DMS79 treated with DMSO at 0.1 percent for 48 hours (cell line): ENCODE measurements at regions not wholly inside any gene's neighbourhood (a gene's known extent, or its start where the extent isn't known, plus 50 kb on each side); places are given as distances from the start of the nearest gene placed in this dataset.

Experiments used
- DNase-seq: peaks from one replicate; lab custom pipeline; 2025; lab: John Stamatoyannopoulos, UW

DNA sequence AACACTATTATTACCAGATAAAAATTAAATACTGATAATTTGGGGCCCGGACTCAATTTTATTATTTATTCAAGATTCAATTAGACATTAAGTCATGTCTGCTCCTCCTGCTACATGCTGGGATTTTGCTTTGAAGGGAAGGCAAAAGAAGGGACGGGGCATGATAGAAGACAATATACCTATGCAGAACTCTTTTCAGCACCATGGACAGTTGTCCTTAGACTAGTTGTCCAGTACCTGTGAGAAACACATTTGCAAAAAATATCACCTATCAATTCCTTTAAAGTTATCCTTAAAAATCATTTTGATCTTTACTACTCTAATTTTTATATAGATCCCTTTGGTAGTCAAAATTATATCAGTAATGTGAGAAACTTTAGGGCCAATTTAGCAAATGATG, 100.2 kb upstream of the SULT1C3 start:
- DNase-seq: no peak

GRCh38 chr2:108145557-108146326, 94.0 kb upstream of the SULT1C3 start:
- DNase-seq: no peak

DNA sequence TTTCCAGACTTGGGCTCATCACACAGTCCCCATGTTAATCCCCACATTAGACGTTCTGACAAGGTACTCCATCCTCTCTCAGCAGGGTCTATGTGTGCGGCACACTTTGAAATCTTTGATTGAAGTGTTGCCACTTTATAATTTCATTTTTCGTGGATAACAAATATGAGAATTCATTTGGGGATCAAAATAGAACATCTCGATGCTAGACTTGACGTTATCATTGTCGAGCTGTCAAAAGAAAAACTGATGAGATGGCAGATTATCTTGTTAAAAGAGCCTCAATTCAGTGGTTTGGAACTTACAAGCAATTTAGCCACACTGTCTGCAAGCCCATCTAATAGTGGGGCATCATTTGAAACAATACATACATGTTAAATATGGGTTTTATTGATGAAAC, 91.2 kb upstream of the SULT1C3 start:
- DNase-seq: no peak

DNA sequence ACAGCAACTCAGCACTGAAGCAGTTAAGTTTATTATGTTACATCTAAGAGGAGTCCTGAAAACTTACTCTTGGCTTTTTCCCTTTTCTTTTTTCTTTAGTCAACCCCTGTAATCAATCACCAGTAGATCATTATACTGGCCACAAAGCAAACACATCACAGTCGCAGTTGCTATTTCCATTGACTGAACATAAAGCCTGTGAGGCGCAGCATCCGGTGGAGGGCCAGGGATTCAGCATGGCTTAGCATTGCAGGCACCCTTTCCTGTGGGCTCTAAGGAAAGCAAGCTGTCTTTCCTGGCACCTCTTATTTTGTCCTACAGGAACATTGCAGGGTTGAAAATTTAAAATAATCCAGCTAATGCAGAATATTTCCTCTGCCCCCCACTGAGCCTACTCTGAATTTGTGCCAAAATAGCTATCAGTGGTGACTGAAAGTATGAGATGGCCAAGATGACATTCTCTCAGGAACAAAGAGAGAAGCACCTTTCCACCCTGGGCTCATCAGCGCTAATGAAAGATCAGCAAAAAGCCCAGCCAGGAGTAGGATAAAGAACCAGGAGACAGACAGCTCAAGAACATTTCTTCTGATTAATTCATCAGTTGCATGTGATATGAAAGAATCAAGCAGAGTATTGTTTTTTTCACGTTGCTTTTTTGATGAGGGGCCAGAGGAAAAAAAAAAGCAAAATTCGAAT, 85.3 kb upstream of the SULT1C3 start:
- no peak for DNase-seq

DNA sequence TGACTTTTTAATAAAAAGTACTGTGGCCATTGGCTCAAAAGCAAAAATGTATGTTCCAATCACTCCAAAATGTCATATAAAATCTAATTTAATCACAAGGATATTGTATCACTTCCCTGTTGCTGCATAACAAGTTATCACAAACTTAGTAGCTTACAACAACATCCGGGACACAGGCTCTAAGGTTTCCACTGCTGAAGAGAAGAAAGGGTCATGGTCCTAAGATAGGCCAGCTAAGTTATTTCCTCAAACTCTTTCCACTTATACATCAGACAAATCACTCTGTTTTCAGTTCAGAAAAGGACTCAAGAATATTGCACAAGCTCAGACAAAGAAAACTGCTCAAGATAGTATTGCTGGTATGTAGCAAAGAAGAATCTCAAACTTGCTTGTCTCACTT, 78.5 kb upstream of the SULT1C3 start:
- no peak for DNase-seq

- DNase-seq: no peak
Observed at GRCh38 chr2:108164318-108164717, 75.5 kb upstream of the SULT1C3 start.

- no peak for DNase-seq
Observed at GRCh38 chr2:108165729-108166128, 74.0 kb upstream of the SULT1C3 start.

DNA sequence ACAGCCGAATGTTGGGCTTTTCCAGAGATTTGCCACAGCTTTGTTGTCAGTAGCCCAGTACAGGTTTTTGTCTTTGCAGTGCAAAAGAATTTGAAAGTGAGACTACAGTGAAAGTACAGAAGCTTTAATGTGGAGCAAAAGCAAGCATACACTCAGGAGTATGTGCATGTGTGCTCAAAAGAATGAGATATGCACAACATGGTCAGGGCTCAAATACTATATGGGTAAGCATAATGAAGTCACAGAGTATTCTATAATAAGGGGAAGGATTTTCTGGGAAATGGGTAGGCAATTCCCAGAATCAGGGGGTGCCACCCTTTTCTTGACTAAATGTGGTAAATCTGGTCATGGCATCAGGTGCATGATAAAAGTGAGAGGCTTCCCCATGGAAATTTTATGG, 72.1 kb upstream of the SULT1C3 start:
- DNase-seq: no peak

DNA sequence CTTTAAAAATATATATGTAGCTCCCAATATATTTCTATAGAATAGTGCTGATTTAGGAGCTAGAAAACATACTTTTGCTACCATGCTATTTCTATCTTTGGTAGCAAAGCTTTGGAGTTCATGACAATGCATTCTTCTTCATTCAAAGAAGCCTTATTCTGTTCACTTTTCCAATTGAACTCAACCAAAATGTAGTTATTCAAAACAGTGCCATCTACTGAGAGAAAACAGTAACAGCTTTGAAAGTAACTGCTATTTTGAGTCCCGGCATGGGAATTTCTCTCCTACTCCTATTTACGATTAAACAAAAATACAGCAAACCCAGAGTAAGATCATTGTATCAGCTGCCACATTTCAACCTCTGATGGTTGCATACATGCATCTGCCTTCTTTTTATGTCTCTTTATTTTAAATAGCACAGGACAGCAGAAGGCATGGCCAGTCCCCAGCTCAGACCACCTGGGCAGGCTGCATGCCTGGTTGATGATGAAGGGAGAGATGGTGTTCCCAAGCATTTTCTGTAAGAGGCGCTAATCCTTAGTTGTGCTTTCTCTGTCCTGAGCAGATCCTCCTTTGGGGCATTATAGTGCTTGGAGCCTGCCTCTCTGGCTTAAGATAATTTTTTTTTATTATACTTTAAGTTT, 69.7 kb upstream of the SULT1C3 start:
- no peak for DNase-seq

GRCh38 chr2:108171657-108172056, 68.1 kb upstream of the SULT1C3 start:
- DNase-seq: no peak

- DNase-seq: no peak
Observed at GRCh38 chr2:108182489-108182888, 57.3 kb upstream of the SULT1C3 start.

- no peak for DNase-seq
Observed at GRCh38 chr2:108184419-108184818, 55.3 kb upstream of the SULT1C3 start.

DNA sequence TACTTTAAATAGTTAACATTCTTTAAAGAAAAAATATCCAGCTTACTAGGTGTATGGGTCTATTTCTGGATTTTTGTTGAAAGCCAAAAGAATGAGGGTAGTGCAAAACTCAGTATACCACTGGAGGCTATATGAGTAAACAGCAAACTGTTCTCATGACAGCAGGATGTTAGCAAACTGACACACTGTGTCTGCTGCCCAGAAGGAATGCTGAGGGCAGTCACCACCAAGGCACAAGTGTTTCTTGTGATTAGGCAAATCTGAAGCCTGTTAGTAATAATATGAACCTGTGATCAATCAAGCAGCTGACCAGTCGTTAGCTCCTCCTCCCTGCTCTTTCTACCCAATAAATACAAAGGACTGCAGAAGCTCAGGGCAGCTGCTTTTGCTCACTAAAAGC, 50.5 kb upstream of the SULT1C3 start:
- DNase-seq: no peak
